NCI-H128 (cell line): ENCODE measurements at regions not wholly inside any gene's neighbourhood (a gene's known extent, or its start where the extent isn't known, plus 50 kb on each side); places are given as distances from the start of the nearest gene placed in this dataset.

ENCODE experiments used
- DNase-seq: peaks from one replicate; lab custom pipeline; 2025; ENCODE audit not compliant: unreplicated experiment; lab: John Stamatoyannopoulos, UW

DNA sequence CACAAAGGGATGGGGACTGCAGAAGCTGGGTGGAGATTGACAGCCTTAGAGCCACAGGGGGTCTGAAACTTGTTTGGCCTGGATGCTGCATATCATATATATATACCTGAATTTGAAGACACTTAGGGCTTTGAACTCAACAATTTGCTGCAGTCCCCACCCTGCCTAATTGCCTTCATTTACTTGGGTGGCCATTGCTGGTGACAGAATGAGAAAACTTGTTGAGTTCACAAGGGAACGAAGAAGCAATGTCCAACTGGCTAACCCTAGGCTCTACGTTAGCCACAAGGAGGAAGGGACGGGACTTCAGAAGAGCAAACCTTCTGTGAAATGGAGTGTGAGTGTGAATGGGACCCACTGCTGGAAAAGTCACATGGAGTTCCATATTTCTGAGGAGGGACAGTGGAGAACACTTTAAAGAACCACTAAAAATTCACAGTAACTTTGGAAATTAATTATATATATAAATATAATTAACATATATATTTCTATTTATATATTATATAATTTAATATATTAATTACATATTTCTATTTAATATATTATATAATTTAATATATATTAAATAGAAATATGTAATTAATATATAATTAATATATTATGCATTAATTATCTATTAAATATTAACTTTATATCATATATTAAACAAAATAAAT, 215.3 kb upstream of the SOX9 start:
- no peak for DNase-seq

DNA sequence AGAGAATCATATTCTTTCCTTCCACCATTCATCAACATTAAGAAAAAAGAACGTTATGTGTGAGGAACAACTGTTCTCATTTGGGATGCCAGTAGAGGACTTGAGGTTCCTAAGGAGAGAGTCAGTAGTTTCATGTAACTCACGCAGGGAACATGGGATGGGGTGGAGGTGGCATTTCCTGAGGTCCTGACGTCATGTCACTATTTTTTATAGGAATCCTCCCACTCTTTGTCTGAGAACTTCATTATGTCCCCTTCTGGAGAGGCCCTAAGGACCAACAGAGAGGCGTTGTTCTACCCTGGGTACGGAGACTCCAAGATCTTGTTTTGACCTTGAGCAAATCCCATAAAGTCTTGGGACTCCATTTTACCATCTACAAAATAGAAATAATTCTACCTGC, 211.7 kb upstream of the SOX9 start:
- no peak for DNase-seq

DNA sequence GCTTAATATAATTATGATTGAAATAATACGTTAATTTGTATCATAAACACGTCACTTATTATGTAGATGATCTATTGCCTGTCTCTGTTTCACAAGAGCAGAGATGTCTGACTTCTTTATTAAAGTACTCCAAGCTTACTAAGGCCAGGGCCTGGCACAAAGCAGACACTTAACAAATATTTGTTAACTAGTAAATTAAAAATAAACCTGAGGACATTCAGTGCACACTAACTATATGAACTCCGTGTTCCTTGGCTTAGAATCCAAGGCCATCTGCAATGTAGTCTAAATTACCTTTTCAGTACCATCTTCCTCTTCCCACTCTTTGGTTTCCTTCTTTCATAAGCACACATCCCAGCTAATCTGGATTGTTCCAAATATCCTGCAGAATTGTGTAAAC, 210.8 kb upstream of the SOX9 start:
- DNase-seq = no peak

DNA sequence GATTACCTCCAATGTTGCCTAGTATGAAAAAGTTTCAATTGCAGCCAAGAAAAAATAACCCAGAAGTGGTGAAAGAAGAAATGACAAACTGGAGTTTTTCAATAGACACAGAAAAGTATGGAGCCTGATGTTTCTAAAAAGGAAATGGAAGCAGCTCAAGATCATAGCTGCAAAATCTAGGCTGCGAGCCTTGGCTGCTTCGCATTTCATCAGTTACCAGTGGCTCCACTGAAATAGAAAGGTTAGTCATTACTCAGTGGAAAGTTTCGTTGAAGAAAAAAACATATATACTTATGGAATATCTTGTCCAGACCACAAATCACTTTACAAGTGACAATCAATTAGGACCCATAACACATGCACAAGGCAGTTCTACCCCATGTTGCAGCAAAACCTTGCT, 206.8 kb upstream of the SOX9 start:
- no peak for DNase-seq

DNA sequence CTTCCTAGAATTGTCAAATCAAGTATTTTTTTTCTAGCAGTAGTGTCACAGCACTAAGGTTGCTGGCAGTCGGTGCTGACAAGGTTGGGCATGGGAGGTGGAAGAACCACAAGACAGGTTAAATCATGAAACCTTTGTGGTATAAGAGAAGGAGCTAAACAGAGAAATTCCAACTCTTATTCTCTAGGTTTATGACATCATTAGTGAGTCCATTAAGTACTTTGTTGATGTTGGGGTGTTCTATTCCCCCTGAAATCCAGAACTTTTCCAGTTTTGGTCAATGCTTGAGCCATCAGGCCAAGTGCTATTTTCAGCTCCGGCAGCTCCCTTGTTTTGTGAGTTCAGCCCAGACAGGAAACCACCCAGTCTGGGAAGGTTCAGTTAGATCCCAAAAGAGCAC, 206.0 kb upstream of the SOX9 start:
- no peak for DNase-seq

DNA sequence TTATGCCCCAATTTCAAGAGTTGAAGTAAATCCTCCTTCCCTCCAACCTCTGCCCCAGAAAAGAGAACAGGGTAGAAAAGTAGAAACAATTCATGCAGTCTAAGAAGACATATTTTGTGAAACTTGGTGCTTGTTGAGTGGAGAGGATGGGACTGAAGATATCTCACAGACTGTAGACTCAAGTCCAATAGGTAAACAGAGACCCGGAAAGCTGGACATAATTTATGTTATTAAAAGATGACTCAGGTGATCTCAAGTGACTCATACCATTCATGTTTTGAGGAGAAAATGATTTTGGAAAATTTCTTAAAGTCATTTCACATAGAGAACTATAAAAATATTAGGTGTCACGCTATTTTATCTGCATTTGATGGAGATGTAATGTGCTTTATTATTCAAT, 203.1 kb upstream of the SOX9 start:
- no peak for DNase-seq

DNA sequence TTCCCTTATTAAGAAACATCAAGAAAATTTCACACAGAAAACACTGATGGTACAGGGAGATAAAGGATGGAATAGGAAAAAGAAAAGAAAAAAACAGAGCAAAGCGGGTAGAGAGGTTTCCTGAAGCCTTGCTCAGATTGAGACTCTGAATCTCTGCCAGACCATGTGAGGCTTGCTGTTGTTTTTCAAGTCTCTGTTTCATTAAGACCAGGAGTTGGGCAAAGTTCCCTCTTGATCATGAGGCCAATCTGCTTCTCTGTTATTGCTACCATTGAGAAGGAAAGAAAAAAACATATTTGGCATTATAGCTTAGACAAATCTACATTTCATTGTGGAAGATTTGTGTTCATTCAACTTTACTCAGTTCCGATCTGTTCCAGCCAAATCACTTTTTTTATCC, 201.6 kb upstream of the SOX9 start:
- DNase-seq = no peak

DNA sequence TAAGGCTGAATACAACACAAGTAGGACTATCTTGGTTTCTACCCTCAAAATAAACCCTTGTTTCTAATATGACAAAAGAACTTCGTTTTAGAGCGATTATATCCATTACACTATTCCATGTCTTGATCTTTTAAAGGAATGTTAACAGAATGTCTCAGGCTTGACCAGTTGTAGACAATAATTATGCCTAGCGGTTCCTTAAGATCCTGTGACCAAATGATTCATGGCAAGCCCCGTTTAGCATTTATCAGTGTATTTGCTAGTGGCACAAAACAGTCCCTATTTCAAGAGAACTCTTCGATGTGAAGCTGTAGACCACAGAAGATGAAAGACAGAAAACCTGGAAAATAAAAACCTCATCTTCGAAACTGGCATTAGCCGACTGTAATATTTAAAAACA, 200.9 kb upstream of the SOX9 start:
- no peak for DNase-seq

DNA sequence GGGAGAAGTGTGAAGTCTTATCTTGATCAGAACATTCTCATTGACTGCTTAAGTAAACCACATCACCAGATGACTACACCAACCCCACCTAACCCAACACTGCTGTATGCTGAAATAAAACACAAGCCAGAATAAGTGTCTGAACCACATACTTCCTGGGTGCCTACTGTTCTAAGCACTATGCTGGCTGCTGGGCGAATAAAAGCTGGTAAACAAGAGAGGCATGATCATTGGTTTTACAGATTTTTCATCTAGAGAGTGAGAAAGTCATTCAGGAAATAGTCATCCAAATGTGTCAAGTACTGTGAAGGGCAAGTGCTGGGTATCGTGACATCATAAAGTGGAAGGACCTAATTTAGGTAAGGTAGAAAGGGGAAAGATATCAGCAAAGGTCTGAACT, 199.0 kb upstream of the SOX9 start:
- no peak for DNase-seq

DNA sequence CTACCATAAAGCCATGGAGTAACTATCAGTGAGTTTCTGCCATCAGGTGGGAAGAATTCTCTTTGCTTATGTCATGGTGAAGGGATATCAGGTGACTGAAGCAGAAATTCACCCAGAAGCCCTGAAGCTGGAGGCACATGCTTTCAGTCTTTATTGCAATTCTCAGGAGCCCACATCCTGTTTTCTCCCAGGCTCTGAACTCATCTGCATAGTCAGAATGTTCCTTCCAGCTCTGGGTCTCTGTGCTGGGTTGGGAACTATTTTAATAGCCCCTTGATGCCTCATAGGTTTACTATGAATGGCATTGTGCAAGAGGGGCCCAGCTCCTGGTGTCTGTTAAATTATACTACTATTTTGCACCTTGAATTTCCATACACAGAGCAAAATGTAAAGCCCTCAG, 198.4 kb upstream of the SOX9 start:
- no peak for DNase-seq

DNA sequence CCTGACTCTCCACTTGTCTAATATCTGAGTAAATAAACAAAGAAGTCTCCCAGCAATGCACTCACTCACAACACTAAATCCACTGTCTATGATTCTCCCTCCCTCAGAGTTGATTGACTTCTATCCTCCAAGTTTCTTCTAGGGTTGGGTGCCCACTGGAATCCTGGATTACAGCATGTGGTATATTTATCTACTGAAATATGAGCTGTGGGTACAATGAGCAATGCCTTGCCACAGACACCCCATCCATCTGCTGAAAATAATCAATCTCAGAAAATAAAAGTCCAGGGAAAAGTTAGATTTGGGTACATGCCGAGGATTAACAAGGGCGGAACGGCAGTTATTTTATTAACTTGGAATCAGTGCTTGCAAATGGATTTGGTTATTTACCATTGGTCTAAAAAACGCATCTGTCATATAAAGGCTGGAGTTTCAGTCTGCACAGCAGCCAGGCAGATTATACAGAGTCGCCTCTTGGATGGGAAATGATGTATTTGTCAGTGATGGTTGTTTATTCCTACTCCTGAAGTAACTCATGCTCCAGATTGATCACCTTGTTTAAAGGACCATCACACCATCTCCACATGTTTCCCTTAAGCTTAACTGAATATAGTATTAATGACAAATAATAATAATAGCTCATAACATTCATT, 193.9 kb upstream of the SOX9 start:
- DNase-seq = no peak

DNA sequence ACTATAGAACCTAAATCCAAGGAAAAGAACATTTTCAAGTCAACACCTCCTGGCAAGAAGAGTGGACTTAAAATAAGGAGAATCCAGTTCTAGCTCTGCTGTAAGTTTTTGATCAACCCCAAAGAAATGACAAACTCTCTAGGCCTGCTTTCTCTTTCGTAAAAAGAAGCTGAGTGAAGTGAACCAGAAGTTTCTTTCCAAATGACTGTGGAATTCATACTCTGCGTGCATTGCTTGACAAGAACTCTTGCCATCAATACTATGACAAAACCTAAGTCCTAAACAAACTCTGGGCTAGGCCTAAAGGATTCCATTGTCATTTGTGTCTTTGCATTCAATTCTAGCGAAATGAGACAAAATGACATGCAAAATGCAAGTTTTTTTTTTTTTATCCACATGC, 187.5 kb upstream of the SOX9 start:
- no peak for DNase-seq

DNA sequence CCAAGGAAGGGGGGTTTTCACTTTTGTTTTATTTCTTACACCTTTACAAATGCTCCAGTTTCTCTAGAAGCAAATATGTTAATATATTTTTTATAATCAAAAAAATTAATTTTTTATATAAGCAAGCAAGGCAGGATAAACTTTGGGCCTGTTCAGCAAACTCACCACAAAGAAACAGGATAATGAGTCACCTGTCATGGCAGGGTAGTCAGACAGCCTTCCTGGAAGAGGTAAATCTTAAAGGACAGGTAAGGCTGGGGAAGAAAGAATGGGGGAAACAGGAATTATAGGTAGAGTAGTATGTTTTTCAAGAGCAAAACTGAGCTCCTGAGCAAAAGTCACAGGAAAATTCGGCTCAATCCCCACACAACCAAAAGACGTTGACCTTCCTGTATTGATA, 186.3 kb upstream of the SOX9 start:
- DNase-seq = no peak

DNA sequence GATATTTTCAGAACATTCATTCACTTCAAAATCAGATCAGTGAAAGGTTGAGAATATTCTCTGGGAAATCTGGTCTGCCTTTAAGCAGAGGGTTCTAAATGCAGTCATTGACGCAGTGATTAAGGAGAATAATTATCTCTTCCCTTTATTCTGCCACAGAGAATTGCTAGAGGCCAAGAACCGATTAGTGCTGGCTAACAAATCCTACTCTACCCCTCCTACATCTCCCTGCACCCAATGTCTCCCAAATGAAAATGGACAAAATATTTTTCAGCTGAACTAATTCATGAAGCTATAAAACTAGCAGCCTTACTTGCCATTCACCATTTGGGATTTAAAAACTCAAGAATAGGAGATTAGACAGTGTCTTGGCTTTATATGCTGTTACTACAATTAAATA, 185.5 kb upstream of the SOX9 start:
- DNase-seq = no peak

DNA sequence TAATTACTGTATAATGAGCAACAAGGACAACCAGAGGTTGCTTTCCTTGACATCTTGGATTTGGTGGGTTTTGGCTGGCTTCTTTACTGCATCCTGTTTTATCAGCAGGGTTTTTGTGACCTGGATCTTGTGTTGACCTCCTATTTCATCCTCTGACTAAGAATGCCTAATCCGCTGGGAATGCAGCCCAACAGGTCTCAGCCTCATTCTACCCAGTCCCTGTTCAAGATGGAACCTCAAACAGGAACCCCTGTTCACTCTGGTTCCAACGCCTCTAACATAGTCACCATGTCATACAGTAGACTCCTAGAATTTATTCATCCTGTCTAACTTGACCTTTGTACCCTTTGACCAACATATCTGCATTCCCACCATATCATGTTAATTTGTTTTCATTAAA, 183.8 kb upstream of the SOX9 start:
- no peak for DNase-seq

DNA sequence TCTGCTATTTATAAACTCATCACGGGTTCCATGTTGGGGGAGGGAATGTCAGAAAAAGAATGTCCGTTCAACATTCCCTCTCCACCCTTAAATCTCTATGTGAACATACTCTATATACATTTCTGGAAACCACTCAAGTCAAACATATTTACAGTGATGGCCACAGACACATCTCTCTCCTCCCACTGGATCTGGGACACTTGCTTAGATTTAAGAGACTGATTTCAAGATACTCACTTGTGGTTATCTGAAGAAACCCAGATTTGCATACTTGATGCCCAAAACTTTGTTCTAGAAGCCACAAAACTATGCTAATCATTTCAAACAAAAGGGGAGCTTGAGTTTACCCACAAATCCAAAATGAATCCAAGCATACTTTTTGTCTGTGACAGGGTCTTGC, 182.9 kb upstream of the SOX9 start:
- no peak for DNase-seq

DNA sequence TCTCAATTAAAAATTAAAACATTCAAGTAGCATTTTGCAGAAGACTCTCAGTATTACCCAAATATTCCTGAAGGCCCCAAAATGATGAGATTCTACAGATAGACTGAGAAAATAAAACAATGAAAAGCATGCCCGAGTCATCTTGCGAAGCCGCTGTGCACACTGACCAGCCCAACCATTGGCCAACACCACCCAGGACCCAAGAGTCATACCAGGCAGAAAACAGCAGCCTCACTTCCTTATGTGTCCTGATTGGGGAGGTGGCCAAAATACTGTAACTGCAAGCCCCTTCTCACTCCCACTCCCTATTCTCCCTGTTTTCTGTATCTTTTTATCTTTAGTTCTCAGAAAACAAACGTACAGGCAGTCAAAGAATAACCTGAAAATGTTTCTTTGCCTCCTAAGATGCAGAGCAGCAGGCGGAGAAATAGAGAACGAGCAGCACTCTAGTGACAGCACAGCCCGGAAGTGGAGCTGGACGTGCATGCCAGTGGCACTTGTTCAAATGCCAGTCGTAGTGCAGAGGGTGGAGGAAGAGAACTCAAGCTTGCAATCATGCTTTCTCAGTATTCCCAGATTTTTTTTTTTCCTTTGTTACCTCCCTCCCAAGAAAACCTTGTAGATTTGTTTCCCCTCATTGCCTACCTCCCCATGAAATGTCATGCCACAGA, 182.3 kb upstream of the SOX9 start:
- DNase-seq = no peak

DNA sequence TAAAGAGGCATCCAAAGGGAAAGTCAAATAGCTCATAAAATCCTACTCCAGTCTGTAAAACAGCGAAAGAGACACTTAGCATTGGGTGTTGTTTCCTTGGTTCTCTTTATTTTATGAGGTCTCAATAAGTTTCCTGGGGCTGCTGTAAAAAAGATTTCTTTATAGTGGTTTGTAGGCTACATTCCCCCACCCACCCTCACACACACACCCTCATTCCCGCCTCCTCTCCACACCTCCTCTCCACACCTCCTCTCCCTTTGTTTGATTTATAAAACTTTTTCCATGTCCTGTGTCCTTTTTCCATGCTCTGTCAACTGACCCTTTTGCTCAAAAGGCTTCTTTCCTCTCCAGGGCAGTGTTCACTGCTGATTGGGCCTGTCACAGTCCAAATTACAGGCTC, 178.9 kb upstream of the SOX9 start:
- no peak for DNase-seq

DNA sequence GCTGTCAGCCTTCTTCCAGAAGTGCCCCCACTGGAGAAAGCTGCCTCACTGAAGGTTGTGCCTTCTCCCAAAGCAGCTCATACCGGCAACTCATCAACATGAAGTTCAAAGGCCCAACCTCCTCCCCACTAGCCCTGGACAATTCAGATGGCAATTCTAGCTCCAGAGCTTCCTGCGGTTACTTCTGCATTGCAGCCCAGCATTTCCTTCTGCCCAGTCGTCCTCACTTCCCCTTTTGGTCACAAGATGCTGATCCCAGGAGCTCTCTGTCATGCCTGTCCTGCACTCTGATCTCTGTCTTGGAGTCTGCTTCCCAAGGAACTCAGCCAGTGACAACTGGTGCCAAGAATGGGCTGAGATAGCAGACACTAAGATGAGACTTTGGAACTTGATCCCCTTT, 178.2 kb upstream of the SOX9 start:
- DNase-seq = no peak

DNA sequence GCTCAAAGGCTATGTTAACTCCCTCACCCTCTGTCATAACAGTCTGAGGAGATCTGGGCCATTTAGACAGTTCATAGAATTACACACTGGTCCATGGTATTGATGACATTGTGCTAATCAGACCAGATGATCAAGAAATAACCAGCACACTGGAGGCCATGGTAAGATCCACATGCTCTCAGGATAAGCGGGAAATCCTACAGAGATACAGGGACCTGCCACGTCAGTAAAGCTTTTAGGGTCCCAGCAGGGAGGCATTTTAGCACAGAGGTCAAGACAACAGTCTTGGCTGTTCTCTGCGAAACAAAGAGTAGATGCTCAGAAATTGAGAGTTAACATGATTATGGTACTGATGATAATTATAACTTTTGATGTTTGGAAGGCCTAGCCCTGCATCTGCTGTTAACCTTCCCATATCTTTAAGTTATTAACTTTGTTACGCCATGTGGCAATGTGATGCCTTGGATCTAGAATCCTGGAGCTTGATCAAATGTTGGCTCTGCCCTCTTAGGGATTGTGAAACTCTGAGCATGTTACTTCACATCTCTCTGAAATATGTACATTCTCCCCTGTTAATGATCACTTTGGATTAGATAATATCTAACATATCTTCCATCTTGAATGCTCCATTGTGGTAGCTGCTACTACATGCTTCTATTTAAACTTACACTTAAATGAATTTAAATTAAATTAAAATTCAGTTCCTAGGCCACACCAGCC, 172.0 kb upstream of the SOX9 start:
- no peak for DNase-seq

DNA sequence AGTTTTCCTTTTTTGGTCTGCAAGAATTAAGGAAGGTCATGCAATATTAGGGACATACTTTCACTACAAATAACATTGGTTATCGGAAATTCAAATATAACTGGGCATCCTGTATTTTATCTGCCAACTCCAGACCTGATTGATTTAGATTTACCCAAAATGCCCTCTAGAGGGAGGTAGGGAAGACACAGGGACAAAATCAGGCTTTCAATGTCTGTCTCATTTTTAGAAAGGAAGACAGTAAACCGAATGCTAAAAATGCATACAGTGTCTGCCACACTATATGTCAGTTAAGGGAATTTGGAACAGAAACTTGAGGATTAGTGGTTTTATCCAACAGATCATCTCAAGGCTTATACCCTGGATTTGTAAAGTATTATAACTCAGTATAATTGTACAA, 161.7 kb upstream of the SOX9 start:
- no peak for DNase-seq

DNA sequence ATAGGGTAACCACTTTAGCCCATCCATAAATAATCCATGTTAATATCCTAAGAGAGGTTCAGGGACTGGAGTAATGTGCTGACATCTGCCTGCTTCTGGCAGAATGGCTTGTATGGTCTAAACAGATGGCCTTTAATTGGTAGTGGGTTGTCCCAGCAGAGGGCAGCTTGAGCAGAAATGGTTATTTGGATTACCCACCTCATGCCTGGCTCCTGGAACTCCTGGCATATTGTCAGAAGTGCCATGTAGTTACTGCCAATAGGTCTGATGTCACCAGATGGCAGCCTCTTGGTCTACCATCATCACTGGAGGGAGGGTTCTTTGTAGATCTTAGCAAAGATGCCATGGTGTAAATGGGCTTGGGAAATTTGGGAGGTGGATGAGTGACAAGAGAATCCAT, 157.5 kb upstream of the SOX9 start:
- DNase-seq = no peak
